Smooth muscle cell (in vitro differentiated cells): ENCODE measurements at regions not wholly inside any gene's neighbourhood (a gene's known extent, or its start where the extent isn't known, plus 50 kb on each side); places are given as distances from the start of the nearest gene placed in this dataset.

Source experiments
- DNase-seq: peaks from one replicate; lab custom pipeline; 2025; ENCODE audit not compliant: unreplicated experiment; lab: John Stamatoyannopoulos, UW
- H2AFZ ChIP-seq: fragments of 200-600 bp; sonication (generic); 2 replicates; pipeline ENCODE4 v1.6.0; 2016; ENCODE audit warnings: antibody characterized with exemption, low read depth, mild to moderate bottlenecking
- H3F3A ChIP-seq: fragments of 200-600 bp; sonication (generic); 2 replicates; pipeline ENCODE4 v1.6.0; 2017; ENCODE audit warnings: antibody characterized with exemption, low read depth
- H3K27ac ChIP-seq: fragments of 200-600 bp; sonication (generic); 2 replicates; pipeline ENCODE4 v1.5.1; 2016; ENCODE audit warnings: low read depth, mild to moderate bottlenecking
- H3K27me3 ChIP-seq: fragments of 200-600 bp; sonication (generic); 2 replicates; pipeline ENCODE4 v1.6.1; 2016; ENCODE audit warnings: low read depth, mild to moderate bottlenecking
- H3K36me3 ChIP-seq: fragments of 200-600 bp; sonication (generic); 2 replicates; pipeline ENCODE4 v1.5.1; 2016; ENCODE audit warnings: low read depth
- H3K4me1 ChIP-seq: fragments of 200-600 bp; sonication (generic); 2 replicates; pipeline ENCODE4 v1.5.1; 2016; ENCODE audit warnings: low read depth
- H3K4me2 ChIP-seq: fragments of 200-600 bp; sonication (generic); 2 replicates; pipeline ENCODE4 v1.6.0; 2016; ENCODE audit warnings: mild to moderate bottlenecking
- H3K4me3 ChIP-seq: fragments of 200-600 bp; sonication (generic); 2 replicates; pipeline ENCODE4 v1.5.1; 2016; ENCODE audit warnings: mild to moderate bottlenecking
- H3K79me2 ChIP-seq: fragments of 200-600 bp; sonication (generic); 2 replicates; pipeline ENCODE4 v1.6.0; 2016; ENCODE audit warnings: low read depth, mild to moderate bottlenecking
- H3K9ac ChIP-seq: fragments of 200-600 bp; sonication (generic); 2 replicates; pipeline ENCODE4 v1.6.0; 2016; ENCODE audit warnings: low read depth
- H3K9me3 ChIP-seq: fragments of 200-600 bp; sonication (generic); replicated peaks from 2 replicates; pipeline ENCODE4 v1.5.1; 2016; ENCODE audit warnings: low read depth
- H4K20me1 ChIP-seq: fragments of 200-600 bp; sonication (generic); 2 replicates; pipeline ENCODE4 v1.6.0; 2016; ENCODE audit warnings: low read depth
- CTCF ChIP-seq: fragments of 200-600 bp; sonication (generic); IDR thresholded peaks from 2 replicates; pipeline ENCODE4 v1.5.1; 2017; ENCODE audit warnings: borderline replicate concordance, mild to moderate bottlenecking, antibody characterized with exemption; ENCODE audit not compliant: insufficient read depth, poor library complexity, severe bottlenecking
- WGBS: methylation state at CpG from one replicate; pipeline ENCODE4 v1.1.7; 2016; ENCODE audit warnings: low lambda C conversion rate; 5-methylcytosine and 5-hydroxymethylcytosine counted together

DNA sequence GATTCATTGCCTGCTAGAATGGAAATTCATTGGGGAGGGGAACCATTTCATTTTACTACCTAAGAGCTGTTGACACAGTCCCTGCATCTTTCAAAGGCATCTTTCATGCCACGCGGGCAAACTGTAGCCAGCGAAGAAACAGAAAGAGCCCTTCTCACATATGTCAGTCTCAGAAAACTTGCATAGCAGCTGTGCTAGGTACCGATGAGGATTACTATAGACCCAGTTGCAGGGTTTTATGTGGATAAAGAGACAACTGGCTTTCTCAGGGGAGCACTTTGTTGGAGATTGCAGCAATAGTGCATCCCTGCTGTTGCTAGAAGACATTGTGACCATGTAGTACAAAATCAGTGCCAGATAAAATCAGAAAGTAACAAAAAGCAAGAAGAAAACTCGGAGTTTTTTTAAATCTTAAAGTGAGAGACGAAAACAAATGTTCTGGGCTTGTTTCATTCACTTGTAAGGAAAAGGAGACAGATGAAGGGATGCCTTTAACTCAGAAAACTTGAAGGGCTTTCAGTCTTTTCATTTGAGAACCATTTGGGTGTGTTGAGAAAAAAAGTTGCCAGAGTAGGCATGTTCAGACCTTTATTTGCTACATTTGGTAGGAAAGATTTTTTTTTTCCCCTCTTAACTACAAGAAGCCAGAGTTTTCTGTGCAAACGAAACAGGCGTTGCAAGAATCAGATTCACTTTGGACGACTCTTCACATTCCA, 804.1 kb downstream of the USP25 start:
- no peak overlapping the region for H2AFZ ChIP-seq
- H3K4me3 ChIP-seq, result no peak overlapping the region

GRCh38 chr21:16534408-16535101, 804.8 kb downstream of the USP25 start:
- DNase-seq, result no peak
- H3F3A ChIP-seq, result no peaks in the 10 kb centered on the region
- no peak overlapping the region for H3K4me3 ChIP-seq
- WGBS, result 89% methylated on average over 11 of the region's 11 CpGs
- no peak overlapping the region for H3K27ac ChIP-seq
- no peaks in the 10 kb centered on the region for H3K79me2 ChIP-seq
- H3K27me3 ChIP-seq, result no peaks in the 10 kb centered on the region
- no peaks in the 10 kb centered on the region for H3K36me3 ChIP-seq
- H2AFZ ChIP-seq, result no peak overlapping the region
- no peaks in the 10 kb centered on the region for H3K9me3 ChIP-seq
- H4K20me1 ChIP-seq, result no peaks in the 10 kb centered on the region
- no peak for TF ChIP-seq CTCF
- H3K9ac ChIP-seq, result no peak overlapping the region
- H3K4me1 ChIP-seq, result no peaks in the 10 kb centered on the region
- no peak overlapping the region for H3K4me2 ChIP-seq

More for the DNA sequence above, 804.1 kb downstream of the USP25 start:
- Histone ChIP-seq H3F3A (no peaks in the 10 kb centered on the region), H3K79me2 (no peaks in the 10 kb centered on the region), H4K20me1 (no peaks in the 10 kb centered on the region), H3K27me3 (no peaks in the 10 kb centered on the region), H3K9me3 (no peaks in the 10 kb centered on the region), H3K9ac (no peak overlapping the region), H3K27ac (no peak overlapping the region), H3K4me1 (no peaks in the 10 kb centered on the region), H3K4me2 (no peak overlapping the region), H3K36me3 (no peaks in the 10 kb centered on the region)
- DNase-seq, result no peak
- no peak for TF ChIP-seq CTCF
- WGBS, result 87% methylated on average over 9 of the region's 9 CpGs

DNA sequence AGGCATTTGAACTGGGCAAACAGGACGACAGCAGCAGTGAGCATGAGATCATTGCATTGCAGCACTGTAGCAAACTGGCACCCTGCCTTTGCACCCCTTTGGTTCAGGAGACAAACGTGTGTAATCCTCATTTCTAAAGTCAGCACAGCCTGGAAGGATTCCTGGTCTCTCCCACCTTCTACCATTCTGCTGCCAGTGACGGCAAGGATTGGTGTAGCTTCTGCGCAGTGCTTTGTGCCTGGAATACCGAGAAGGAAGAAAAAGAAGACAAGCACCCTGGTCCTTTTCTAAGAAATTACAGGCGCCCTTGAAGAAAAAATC, 805.3 kb downstream of the USP25 start:
- Histone ChIP-seq H3K4me2 (no peak overlapping the region), H3K4me1 (no peaks in the 10 kb centered on the region), H4K20me1 (no peaks in the 10 kb centered on the region), H3K27ac (no peak overlapping the region), H3K27me3 (no peaks in the 10 kb centered on the region), H3F3A (no peaks in the 10 kb centered on the region), H3K9me3 (no peaks in the 10 kb centered on the region), H3K4me3 (no peak overlapping the region), H2AFZ (no peak overlapping the region), H3K9ac (no peak overlapping the region), H3K36me3 (no peaks in the 10 kb centered on the region), H3K79me2 (no peaks in the 10 kb centered on the region)
- WGBS, result 92% methylated on average over 6 of the region's 6 CpGs
- TF ChIP-seq CTCF, result no peak
- no peak for DNase-seq

GRCh38 chr21:16535626-16536025, 805.8 kb downstream of the USP25 start:
- WGBS, result 94% methylated on average over 1 of the region's 1 CpG
- Histone ChIP-seq H3K4me3 (no peak overlapping the region), H3K79me2 (no peaks in the 10 kb centered on the region), H3K27me3 (no peaks in the 10 kb centered on the region), H3K4me2 (no peak overlapping the region), H2AFZ (no peak overlapping the region), H3K4me1 (no peaks in the 10 kb centered on the region), H3K36me3 (no peaks in the 10 kb centered on the region), H3K27ac (no peak overlapping the region), H3K9me3 (no peaks in the 10 kb centered on the region), H3K9ac (no peak overlapping the region), H3F3A (no peaks in the 10 kb centered on the region), H4K20me1 (no peaks in the 10 kb centered on the region)
- no peak for DNase-seq
- TF ChIP-seq CTCF, result no peak
